ENCODE measurements at regions not wholly inside any gene's neighbourhood (a gene's known extent, or its start where the extent isn't known, plus 50 kb on each side); places are given as distances from the start of the nearest gene placed in this dataset.

GRCh38 chr10:70978181-70978580 is 89.8 kb upstream of the PCBD1 start:
- no peak overlapping the region for H3K4me3 ChIP-seq (ENCODE audit: low read depth in 2 of 2, low read length in 2 of 2)
- TF ChIP-seq TCF7L2 (IDR thresholded peaks at IDR 0.05; ENCODE audit: low read depth, low read length): no peak
- no peak for TF ChIP-seq REST (IDR thresholded peaks at IDR 0.05; ENCODE audit: insufficient read depth in 1 of 2, low read depth in 2 of 2, low read length in 1 of 2)
- TF ChIP-seq CTCF (IDR thresholded peaks at IDR 0.05): no peak
- no peak for TF ChIP-seq POLR2AphosphoS5 (IDR thresholded peaks at IDR 0.05; ENCODE audit: low read depth, low read length)
- TF ChIP-seq SIN3A (IDR thresholded peaks at IDR 0.05; ENCODE audit: borderline replicate concordance, insufficient read depth, low read depth, low read length): no peak
- H3K36me3 ChIP-seq (ENCODE audit: control insufficient read depth, insufficient read depth, low read length): no peaks in the 10 kb centered on the region
- ATAC-seq: no peak
- CTCF ChIA-PET: no interaction called here
- H3K27ac ChIP-seq (ENCODE audit: low read length): no peak overlapping the region
- no peaks in the 10 kb centered on the region for H3K4me1 ChIP-seq (ENCODE audit: control insufficient read depth, insufficient read depth, low read length)
- in situ Hi-C loops (cut with HindIII; ENCODE audit: low pct_unique_long_range_greater_than_20kb, low sequenced_read_pairs): no loop called here
- 0 out of 2 replicates have a peak, but pooled peaks cover 3% of the 10 kb centered on the region for H3K27me3 ChIP-seq (ENCODE audit: control insufficient read depth, insufficient read depth, low read length)
- intact Hi-C loops (cut with micrococcal nuclease; ENCODE audit: unreplicated experiment): no loop called here
- no peaks in the 10 kb centered on the region for H3K9me3 ChIP-seq (ENCODE audit: control insufficient read depth, insufficient read depth, low read depth, low read length)
- no TSS peak for BruUV-seq (replicated peaks)
- POLR2A ChIA-PET: no interaction called here
- DNase-seq (ENCODE audit: low read depth, low spot score): no peak

- Histone ChIP-seq H3K4me3 (ENCODE audit: low read depth in 2 of 2, low read length in 2 of 2) (no peak overlapping the region), H3K36me3 (ENCODE audit: control insufficient read depth, insufficient read depth, low read length) (no peaks in the 10 kb centered on the region), H3K27me3 (ENCODE audit: control insufficient read depth, insufficient read depth, low read length) (0 out of 2 replicates have a peak, but pooled peaks cover 3% of the 10 kb centered on the region), H3K4me1 (ENCODE audit: control insufficient read depth, insufficient read depth, low read length) (no peaks in the 10 kb centered on the region), H3K9me3 (ENCODE audit: control insufficient read depth, insufficient read depth, low read depth, low read length) (no peaks in the 10 kb centered on the region), H3K27ac (ENCODE audit: low read length) (no peak overlapping the region)
- TF ChIP-seq CTCF (IDR thresholded peaks at IDR 0.05): no peak
- no peak for TF ChIP-seq POLR2AphosphoS5 (IDR thresholded peaks at IDR 0.05; ENCODE audit: low read depth, low read length)
- TF ChIP-seq SIN3A (IDR thresholded peaks at IDR 0.05; ENCODE audit: borderline replicate concordance, insufficient read depth, low read depth, low read length): no peak
- no peak for TF ChIP-seq REST (IDR thresholded peaks at IDR 0.05; ENCODE audit: insufficient read depth in 1 of 2, low read depth in 2 of 2, low read length in 1 of 2)
- ATAC-seq (no peak), DNase-seq (ENCODE audit: low read depth, low spot score) (no peak)
- POLR2A ChIA-PET: no interaction called here
- CTCF ChIA-PET: no interaction called here
- intact Hi-C loops (cut with micrococcal nuclease; ENCODE audit: unreplicated experiment): no loop called here
- no TSS peak for BruUV-seq (replicated peaks)
- in situ Hi-C loops (cut with HindIII; ENCODE audit: low pct_unique_long_range_greater_than_20kb, low sequenced_read_pairs): no loop called here
These were observed 90.6 kb upstream of the PCBD1 start for GRCh38 chr10:70978816-70979480.

Data from Panc1 (cell line).